ENCODE measurements at regions not wholly inside any gene's neighbourhood (a gene's known extent, or its start where the extent isn't known, plus 50 kb on each side); places are given as distances from the start of the nearest gene placed in this dataset.

DNA sequence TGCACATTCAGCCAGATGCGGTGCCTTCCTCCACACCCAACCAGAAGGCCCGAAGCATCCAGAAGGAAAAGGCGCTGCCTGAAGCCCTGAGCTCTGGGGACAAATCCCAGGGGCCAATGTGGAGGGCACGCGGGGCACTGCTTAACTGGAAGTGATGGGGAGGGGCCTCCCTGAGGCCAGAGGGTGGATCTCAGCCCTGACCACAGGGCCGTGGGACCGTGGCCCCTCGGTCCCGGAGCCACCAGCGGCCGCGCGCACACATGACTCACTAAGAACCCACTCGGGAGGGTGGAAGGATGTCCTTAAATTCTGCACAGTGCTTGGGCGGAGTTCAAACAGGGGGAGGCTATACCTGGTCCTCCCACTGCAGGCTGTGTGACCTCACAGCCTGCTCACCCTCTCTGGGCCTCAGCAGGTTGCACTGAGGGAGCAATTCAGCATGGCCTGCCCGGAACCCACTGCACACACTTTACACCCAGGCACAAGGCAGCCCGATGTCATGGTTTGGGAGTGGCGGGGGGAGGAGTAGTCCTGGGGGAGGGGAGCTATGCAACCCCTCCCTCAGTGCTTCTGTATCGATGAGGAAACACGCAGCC lies 89.5 kb downstream of the RFLNA start:
- Mint-ChIP-seq H3K4me3 (no peak overlapping the region), H3K9me3 (no peaks in the 10 kb centered on the region), H3K4me1 (peaks cover 56% of the 10 kb centered on the region), H3K27ac (peak overlapping the region; percentile 79), H3K36me3 (peaks cover 11% of the 10 kb centered on the region), H3K27me3 (ENCODE audit: low read depth) (no peaks in the 10 kb centered on the region)
- TF ChIP-seq, protein P1, sequence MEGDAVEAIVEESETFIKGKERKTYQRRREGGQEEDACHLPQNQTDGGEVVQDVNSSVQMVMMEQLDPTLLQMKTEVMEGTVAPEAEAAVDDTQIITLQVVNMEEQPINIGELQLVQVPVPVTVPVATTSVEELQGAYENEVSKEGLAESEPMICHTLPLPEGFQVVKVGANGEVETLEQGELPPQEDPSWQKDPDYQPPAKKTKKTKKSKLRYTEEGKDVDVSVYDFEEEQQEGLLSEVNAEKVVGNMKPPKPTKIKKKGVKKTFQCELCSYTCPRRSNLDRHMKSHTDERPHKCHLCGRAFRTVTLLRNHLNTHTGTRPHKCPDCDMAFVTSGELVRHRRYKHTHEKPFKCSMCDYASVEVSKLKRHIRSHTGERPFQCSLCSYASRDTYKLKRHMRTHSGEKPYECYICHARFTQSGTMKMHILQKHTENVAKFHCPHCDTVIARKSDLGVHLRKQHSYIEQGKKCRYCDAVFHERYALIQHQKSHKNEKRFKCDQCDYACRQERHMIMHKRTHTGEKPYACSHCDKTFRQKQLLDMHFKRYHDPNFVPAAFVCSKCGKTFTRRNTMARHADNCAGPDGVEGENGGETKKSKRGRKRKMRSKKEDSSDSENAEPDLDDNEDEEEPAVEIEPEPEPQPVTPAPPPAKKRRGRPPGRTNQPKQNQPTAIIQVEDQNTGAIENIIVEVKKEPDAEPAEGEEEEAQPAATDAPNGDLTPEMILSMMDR (IDR thresholded peaks at IDR 0.05; ENCODE audit: unreplicated experiment): no peak
- DNase-seq (ENCODE audit: low spot score in 2 of 2, unreplicated experiment in 2 of 2): no peak

DNA sequence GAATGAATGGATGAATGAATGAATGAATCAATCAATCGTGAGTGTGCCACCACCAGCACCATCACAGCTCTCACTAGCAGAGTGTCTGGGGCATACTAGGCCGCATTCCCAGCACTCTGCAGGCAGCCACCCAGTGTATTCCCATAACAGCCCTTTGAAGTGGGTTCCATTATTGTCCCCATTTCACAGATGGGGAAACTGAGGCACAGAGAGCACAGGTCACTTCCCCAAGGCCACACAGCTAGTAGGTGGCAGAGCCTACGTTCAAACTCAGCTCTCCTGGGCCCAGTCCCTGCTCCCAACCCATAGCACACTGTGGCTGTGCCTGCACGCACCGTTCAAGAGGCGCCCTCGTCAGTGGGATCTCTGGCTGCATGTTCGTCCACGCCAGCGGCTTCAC lies 88.1 kb downstream of the RFLNA start:
- no peak for DNase-seq (ENCODE audit: low spot score in 2 of 2, unreplicated experiment in 2 of 2)
- Mint-ChIP-seq H3K27ac (no peak overlapping the region), H3K9me3 (no peaks in the 10 kb centered on the region), H3K4me3 (no peak overlapping the region), H3K4me1 (peaks cover 50% of the 10 kb centered on the region), H3K36me3 (peaks cover 11% of the 10 kb centered on the region), H3K27me3 (ENCODE audit: low read depth) (no peaks in the 10 kb centered on the region)
- TF ChIP-seq, protein P1 (IDR thresholded peaks at IDR 0.05; ENCODE audit: unreplicated experiment): no peak

DNA sequence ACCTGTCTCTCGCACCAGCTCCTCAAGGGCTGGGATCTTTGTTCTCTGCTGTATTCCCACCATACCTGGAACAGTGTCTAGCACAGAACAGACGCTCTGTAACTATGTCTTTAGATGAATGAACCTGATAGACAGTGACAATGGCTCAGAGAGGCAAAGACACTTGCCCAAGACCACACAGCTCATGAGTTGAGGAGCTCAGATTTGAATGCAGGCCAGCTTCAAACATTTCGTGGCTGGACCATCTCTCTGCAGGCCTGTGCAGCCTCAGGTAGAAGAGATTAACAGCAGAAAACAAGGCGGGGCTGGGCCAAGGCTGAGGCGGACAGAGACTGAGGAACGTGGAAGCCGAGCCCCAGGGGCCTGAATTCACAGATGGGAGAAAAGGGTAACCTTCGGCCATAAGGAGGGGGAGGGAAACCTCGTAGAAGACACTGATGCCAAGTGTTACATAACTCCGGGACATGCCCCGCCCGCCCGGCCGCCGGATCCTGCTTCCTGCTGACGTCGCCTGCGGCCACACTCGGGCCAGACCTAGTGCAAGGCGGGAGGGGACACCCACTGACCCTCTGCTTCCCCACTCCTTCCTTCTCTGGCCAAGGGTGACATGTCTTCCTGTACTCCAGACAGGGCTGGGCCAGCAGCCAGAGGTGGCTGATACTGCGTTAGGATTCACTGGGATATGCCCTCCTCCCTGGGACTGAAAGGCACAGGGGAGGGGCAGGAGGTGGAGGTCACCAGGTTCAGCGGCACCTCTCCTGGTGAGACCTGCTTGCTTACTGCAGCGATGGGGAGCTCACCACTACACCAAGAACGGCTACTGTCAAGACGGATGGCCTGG lies 86.8 kb downstream of the RFLNA start:
- peaks cover 41% of the 10 kb centered on the region for H3K4me1 Mint-ChIP-seq
- H3K36me3 Mint-ChIP-seq: peaks cover 16% of the 10 kb centered on the region
- TF ChIP-seq, protein P1 (IDR thresholded peaks at IDR 0.05; ENCODE audit: unreplicated experiment): no peak
- H3K4me3 Mint-ChIP-seq: no peak overlapping the region
- H3K27ac Mint-ChIP-seq: peak overlapping the region; percentile 89
- H3K9me3 Mint-ChIP-seq: no peaks in the 10 kb centered on the region
- DNase-seq (ENCODE audit: low spot score in 2 of 2, unreplicated experiment in 2 of 2): no peak
- H3K27me3 Mint-ChIP-seq (ENCODE audit: low read depth): no peaks in the 10 kb centered on the region

DNA sequence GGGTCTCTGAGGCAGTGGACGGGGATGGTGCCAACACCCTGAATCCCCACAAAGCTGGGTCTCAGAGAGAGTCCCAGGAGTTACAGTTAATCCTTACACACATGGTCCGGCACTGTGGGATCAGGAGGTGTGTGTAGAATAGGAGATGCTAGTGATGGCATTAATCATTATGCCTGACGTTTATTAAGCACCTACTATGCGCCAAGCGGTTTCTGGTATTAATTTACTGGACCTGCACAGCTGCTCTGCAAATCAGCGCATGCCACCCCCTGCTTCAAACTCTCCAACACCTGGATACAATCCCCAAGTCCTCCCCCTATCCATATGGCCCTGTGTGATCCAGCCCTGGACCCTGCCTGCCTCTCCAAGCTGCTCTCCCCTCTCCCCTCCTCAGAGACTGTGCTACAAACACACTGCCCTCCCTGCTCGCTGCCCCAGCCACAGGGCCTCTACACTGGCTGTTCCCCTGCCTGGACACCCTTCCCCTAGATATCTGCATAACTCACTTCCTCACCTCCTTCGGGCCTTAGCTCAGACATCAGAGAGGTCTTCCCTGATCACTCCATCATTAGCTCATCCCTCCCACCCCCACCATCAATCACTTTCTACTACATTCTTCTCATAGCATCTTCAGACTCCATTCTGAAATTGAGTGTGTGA lies 86.0 kb downstream of the RFLNA start:
- no peaks in the 10 kb centered on the region for H3K27me3 Mint-ChIP-seq (ENCODE audit: low read depth)
- no peak overlapping the region for H3K4me3 Mint-ChIP-seq
- peaks cover 18% of the 10 kb centered on the region for H3K36me3 Mint-ChIP-seq
- no peak for DNase-seq (ENCODE audit: low spot score in 2 of 2, unreplicated experiment in 2 of 2)
- H3K9me3 Mint-ChIP-seq: no peaks in the 10 kb centered on the region
- peaks cover 33% of the 10 kb centered on the region for H3K4me1 Mint-ChIP-seq
- TF ChIP-seq, protein P1 (IDR thresholded peaks at IDR 0.05; ENCODE audit: unreplicated experiment): no peak
- peak overlapping the region; percentile 89 for H3K27ac Mint-ChIP-seq

DNA sequence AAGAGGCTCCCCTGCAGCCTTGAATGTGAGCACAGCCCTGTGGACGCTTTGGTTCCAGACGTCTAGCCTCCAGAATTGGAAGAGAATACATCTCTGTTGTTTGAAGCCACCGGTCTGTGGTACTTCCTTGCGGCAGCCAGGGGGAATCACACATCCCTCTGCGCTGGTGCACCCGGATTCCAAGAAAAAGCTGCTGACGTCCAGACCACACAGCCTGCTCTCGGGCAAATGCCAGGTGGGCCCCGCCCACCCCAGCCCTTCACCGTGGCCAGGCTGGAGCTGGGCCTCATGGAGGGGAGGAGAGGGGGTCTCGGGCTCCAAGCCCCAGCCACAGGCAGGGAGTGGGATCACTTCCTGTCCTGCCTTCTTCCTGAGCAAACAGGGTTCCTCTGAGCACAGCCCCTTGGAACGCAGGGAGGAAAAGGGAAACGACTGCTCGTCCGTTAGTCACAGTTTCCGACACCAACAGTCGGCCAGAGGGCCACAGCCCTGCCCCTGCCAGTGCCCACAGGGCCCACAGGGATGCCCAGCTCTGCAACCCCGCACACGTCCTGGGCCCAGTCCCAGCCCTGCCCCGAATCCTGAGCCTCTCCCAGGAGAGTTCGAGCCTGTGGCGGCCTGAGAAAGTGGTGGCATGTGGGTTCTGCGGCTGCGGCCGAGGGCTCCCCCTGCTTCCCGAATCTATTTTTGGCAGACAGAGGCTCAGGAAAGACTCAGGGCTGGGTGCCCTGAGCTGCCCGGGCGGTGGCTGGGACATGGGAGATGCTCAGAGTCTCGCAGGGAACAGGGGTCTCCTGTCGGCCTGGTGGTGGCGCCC lies 85.3 kb downstream of the RFLNA start:
- H3K4me3 Mint-ChIP-seq: no peak overlapping the region
- no peak for DNase-seq (ENCODE audit: low spot score in 2 of 2, unreplicated experiment in 2 of 2)
- H3K36me3 Mint-ChIP-seq: peaks cover 22% of the 10 kb centered on the region
- peaks cover 26% of the 10 kb centered on the region for H3K4me1 Mint-ChIP-seq
- TF ChIP-seq, protein P1 (IDR thresholded peaks at IDR 0.05; ENCODE audit: unreplicated experiment): peak; percentile 21
- peak overlapping the region; percentile 78 for H3K27ac Mint-ChIP-seq
- no peaks in the 10 kb centered on the region for H3K9me3 Mint-ChIP-seq
- no peaks in the 10 kb centered on the region for H3K27me3 Mint-ChIP-seq (ENCODE audit: low read depth)
